K562 (cell line): ENCODE measurements at regions not wholly inside any gene's neighbourhood (a gene's known extent, or its start where the extent isn't known, plus 50 kb on each side); places are given as distances from the start of the nearest gene placed in this dataset.
A peak's percentile ranks its signal among the peaks of the same experiment; 100 is the strongest.

Experiments used
- ATAC-seq: fragments of 200-7000 bp; cut with Tn5 transposase; 3 replicates; pipeline ENCODE4 v1.9.1; 2020; ENCODE audit warnings: moderate library complexity
- BruUV-seq: library from RNA; stranded (reverse); fragments of 400-500 nt; replicated peaks from 2 replicates; lab custom pipeline; 2021; lab: Mats Ljungman, UMichigan
- CTCF ChIA-PET: fragments of 300-600 bp; formaldehyde crosslinking; extraction: SDS; loops from one replicate; lab custom pipeline; 2021; ENCODE audit warnings: low intra/inter-chr PET ratio; lab: Yijun Ruan, JAX
- POLR2A ChIA-PET: fragments of 300-600, 350-650 bp; sonication (Branson Sonifier 250); formaldehyde crosslinking; extraction: SDS; loops from one replicate; lab custom pipeline; 2021; ENCODE audit warnings: antibody characterized with exemption, inconsistent platforms; lab: Yijun Ruan, JAX
- DNase-seq, 4 experiments: peaks; one replicate each; pipeline versions ENCODE4 v3.0.0 to v3.0.0-alpha.2; 2011 to 2018; ENCODE audit warnings: low spot score in 3 of 4, mixed read lengths in 3 of 4; ENCODE audit errors: extremely low read depth in 1 of 4
- FAIRE-seq: peaks from 2 replicates; lab custom pipeline; 2011; peaks lifted over from hg19 to GRCh38; lab: Jason Lieb, UNC
- H2AFZ ChIP-seq: 2 replicates; pipeline ENCODE4 v1.6.0; 2011; ENCODE audit warnings: low read depth, low read length, control low read depth, inconsistent platforms
- H3K27ac ChIP-seq: fragments of 200-600 bp; 3 replicates; pipeline ENCODE4 v1.8.0; 2011; ENCODE audit warnings: low read depth, mild to moderate bottlenecking, control low read depth, inconsistent platforms, low read length, moderate library complexity, mixed read lengths; ENCODE audit errors: extremely low read depth
- H3K27me3 ChIP-seq, 2 experiments: fragments of 300-600 bp in 1 of 2; 2 replicates in 1 of 2; 3 replicates in 1 of 2; pipeline versions ENCODE4 v1.6.0 to v1.8.0; 2011; ENCODE audit warnings: inconsistent platforms in 2 of 2, low read length in 2 of 2, mild to moderate bottlenecking in 1 of 2, mixed read lengths in 1 of 2, moderate library complexity in 1 of 2; ENCODE audit not compliant: control insufficient read depth in 2 of 2, insufficient read depth in 2 of 2
- H3K36me3 ChIP-seq: fragments of 300-600 bp; 3 replicates; pipeline ENCODE4 v1.8.0; 2011; ENCODE audit warnings: mild to moderate bottlenecking, low read length, inconsistent platforms; ENCODE audit not compliant: control insufficient read depth, insufficient read depth
- H3K4me1 ChIP-seq, 2 experiments: fragments of 200-600 bp in 1 of 2; replicated peaks in 1 of 2; 2 replicates in 1 of 2; 3 replicates in 1 of 2; pipeline versions ENCODE4 v1.5.1 to v1.8.0; 2011; ENCODE audit warnings: inconsistent platforms in 2 of 2, low read length in 2 of 2, mild to moderate bottlenecking in 1 of 2, mixed read lengths in 1 of 2, moderate library complexity in 1 of 2; ENCODE audit not compliant: control insufficient read depth in 2 of 2, insufficient read depth in 2 of 2
- H3K4me2 ChIP-seq: 2 replicates; pipeline ENCODE4 v1.6.1; 2011; ENCODE audit warnings: low read length, control low read depth, inconsistent platforms, mixed read lengths; ENCODE audit not compliant: insufficient read depth
- H3K4me3 ChIP-seq: fragments of 200-600 bp; sonication (generic), shearing (Covaris generic); 2 replicates; pipeline ENCODE4 v1.5.1; 2016; ENCODE audit warnings: control low read depth, inconsistent platforms
- H3K79me2 ChIP-seq: fragments of 200-600 bp; 3 replicates; pipeline ENCODE4 v1.8.0; 2011; ENCODE audit warnings: low read length, inconsistent platforms; ENCODE audit not compliant: control insufficient read depth, insufficient read depth
- H3K9ac ChIP-seq, 2 experiments: 2 replicates each; pipeline versions ENCODE4 v1.6.0 to v1.6.1; 2011; ENCODE audit warnings: low read depth in 2 of 2, low read length in 2 of 2, control low read depth in 1 of 2, inconsistent platforms in 1 of 2, mild to moderate bottlenecking in 1 of 2, mixed read lengths in 1 of 2; ENCODE audit not compliant: insufficient read depth in 1 of 2
- H3K9me1 ChIP-seq: one replicate; pipeline ENCODE4 v1.6.0; 2011; ENCODE audit warnings: inconsistent platforms, mild to moderate bottlenecking, low read length, moderate library complexity; ENCODE audit not compliant: control insufficient read depth, insufficient read depth
- H3K9me3 ChIP-seq: replicated peaks from 2 replicates; pipeline ENCODE4 v1.5.1; 2011; ENCODE audit warnings: low read depth, low read length, inconsistent platforms; ENCODE audit not compliant: control insufficient read depth, insufficient read depth
- H4K20me1 ChIP-seq: replicated peaks from 2 replicates; pipeline ENCODE4 v1.6.1; 2011; ENCODE audit warnings: low read length, inconsistent platforms, mixed read lengths; ENCODE audit not compliant: control insufficient read depth, insufficient read depth
- ATF4 ChIP-seq: fragments of 450-650 bp; formaldehyde crosslinking; IDR thresholded peaks from 2 replicates; pipeline ENCODE4 v1.4.0; 2022; ENCODE audit warnings: mild to moderate bottlenecking, moderate library complexity
- ERF ChIP-seq: fragments of 450-650 bp; formaldehyde crosslinking; IDR thresholded peaks from 2 replicates; pipeline ENCODE4 v1.4.0; 2020; ENCODE audit warnings: mild to moderate bottlenecking, mixed read lengths
- GATA2 ChIP-seq: sonication (generic); formaldehyde crosslinking; IDR thresholded peaks from 2 replicates; pipeline ENCODE4 v1.4.0; 2020; ENCODE audit warnings: mild to moderate bottlenecking, missing genetic modification reagents
- HMG20B ChIP-seq: fragments of 250-450 bp; sonication (Bioruptor Pico); IDR thresholded peaks from 2 replicates; pipeline ENCODE4 v1.5.0; 2021; ENCODE audit warnings: mild to moderate bottlenecking
- NCOA2 ChIP-seq, 2 experiments: fragments of 450-650 bp; IDR thresholded peaks; 2 replicates each; pipeline ENCODE4 v1.6.1; 2018; ENCODE audit warnings: mild to moderate bottlenecking in 2 of 2, moderate library complexity in 1 of 2; ENCODE audit not compliant: partially characterized antibody in 2 of 2
- PHTF2 ChIP-seq: fragments of 250-450 bp; sonication (Bioruptor Pico); IDR thresholded peaks from 2 replicates; pipeline ENCODE4 v1.5.0; 2021; ENCODE audit warnings: mild to moderate bottlenecking
- ZNF311 ChIP-seq: fragments of 250-450 bp; sonication (Bioruptor Pico); IDR thresholded peaks from 2 replicates; pipeline ENCODE4 v1.4.0; 2020; ENCODE audit warnings: mild to moderate bottlenecking, moderate library complexity
- ZNF830 ChIP-seq: fragments of 250-450 bp; sonication (Bioruptor Pico); IDR thresholded peaks from 2 replicates; pipeline ENCODE4 v1.5.0; 2021; ENCODE audit warnings: mild to moderate bottlenecking
- WGBS: fragments of 100-300 bp; shearing (Covaris generic); methylation state at CpG from one replicate; pipeline ENCODE4 v1.1.6; 2016; ENCODE audit warnings: low coverage, mixed read lengths; ENCODE audit not compliant: insufficient coverage; ENCODE audit errors: missing lambda C conversion rate; 5-methylcytosine and 5-hydroxymethylcytosine counted together
- in situ Hi-C: fragments of 300-500 bp; cut with MboI; formaldehyde crosslinking; loops from 4 replicates; pipeline ENCODE4 v1.15.0; 2018; ENCODE audit warnings: inconsistent platforms, mixed read lengths
- intact Hi-C: fragments of 100-400 bp; cut with micrococcal nuclease; formaldehyde crosslinking; loops from 2 replicates; pipeline ENCODE4 v1.14.2; 2022

- CTCF ChIA-PET = no interaction called here
- no peak for DNase-seq
These were observed 342.5 kb upstream of the TGFBR2 start for GRCh38 chr3:30263925-30264313.

GRCh38 chr3:30266524-30266923, 339.9 kb upstream of the TGFBR2 start:
- Histone ChIP-seq H3K36me3 (no peaks in the 10 kb centered on the region), H3K4me3 (no peak overlapping the region), H3K27me3 (no peaks in the 10 kb centered on the region), H4K20me1 (no peaks in the 10 kb centered on the region), H3K9me3 (no peaks in the 10 kb centered on the region; the same call in 1 of the 2 replicates), H3K27ac (no peak overlapping the region), H3K4me2 (no peak overlapping the region), H3K79me2 (no peaks in the 10 kb centered on the region), H2AFZ (no peak overlapping the region), H3K9me1 (no peaks in the 10 kb centered on the region), H3K4me1 (no peaks in the 10 kb centered on the region), H3K9ac (no peak overlapping the region)
- intact Hi-C loops = no loop called here
- in situ Hi-C loops = no loop called here
- DNase-seq (no peak), ATAC-seq (no peak), FAIRE-seq (no peak)
- ChIA-PET POLR2A (no interaction called here), CTCF (no interaction called here)
- WGBS = 0% methylated on average over 2 of the region's 2 CpGs
- BruUV-seq = no TSS peak
- 0 out of 2 replicates have a peak, but pooled peaks have one; percentile 15 for TF ChIP-seq ZNF311 (CRISPR knock-in tag)
- TF ChIP-seq GATA2 (CRISPR knock-in tag) = no peak

More at GRCh38 chr3:30263925-30264313, 342.5 kb upstream of the TGFBR2 start:
- TF ChIP-seq PHTF2 (no peak), ATF4 (CRISPR knock-in tag) (no peak), ERF (CRISPR knock-in tag) (no peak), ZNF830 (CRISPR knock-in tag) (no peak), HMG20B (no peak), NCOA2 (IDR thresholded peaks at IDR 0.05; ENCODE audit: partially characterized antibody in 2 of 2) (no peak)
- BruUV-seq = no TSS peak
- ATAC-seq (no peak), FAIRE-seq (no peak)
- no peak overlapping the region for H3K4me2 ChIP-seq
- H3K9me3 ChIP-seq = no peaks in the 10 kb centered on the region; the same call in 1 of the 2 replicates
- WGBS = 2% methylated on average over 4 of the region's 4 CpGs
- in situ Hi-C loops (no loop called here), intact Hi-C loops (no loop called here)
- H3K4me1 ChIP-seq = no peaks in the 10 kb centered on the region
- H3K27me3 ChIP-seq = no peaks in the 10 kb centered on the region
- H3K4me3 ChIP-seq = no peak overlapping the region
- H3K27ac ChIP-seq = no peak overlapping the region
- H2AFZ ChIP-seq = no peak overlapping the region
- H3K9ac ChIP-seq = no peak overlapping the region
- H4K20me1 ChIP-seq = no peaks in the 10 kb centered on the region
- H3K9me1 ChIP-seq = no peaks in the 10 kb centered on the region
- H3K79me2 ChIP-seq = no peaks in the 10 kb centered on the region
- POLR2A ChIA-PET = no interaction called here
- no peaks in the 10 kb centered on the region for H3K36me3 ChIP-seq
